Transverse colon (tissue), 3 donors: ENCODE measurements at regions not wholly inside any gene's neighbourhood (a gene's known extent, or its start where the extent isn't known, plus 50 kb on each side); places are given as distances from the start of the nearest gene placed in this dataset.

ENCODE experiments used
- EP300 ChIP-seq: sonication (generic); formaldehyde crosslinking; IDR thresholded peaks from one replicate; pipeline ENCODE4 v1.6.1; 2017; ENCODE audit warnings: antibody characterized with exemption, low read depth
- POLR2A ChIP-seq: fragments of 450-650 bp; IDR thresholded peaks from one replicate; pipeline ENCODE4 v1.6.1; 2016; ENCODE audit warnings: antibody characterized with exemption, mild to moderate bottlenecking, moderate library complexity
- TF ChIP-seq, protein P1 (sequence below), 5 experiments: fragments of 200-600 bp in 3 of 5; fragments of 450-650 bp in 2 of 5; sonication (generic) in 3 of 5; IDR thresholded peaks; 1 replicate in 2 of 5; 2 replicates in 3 of 5; pipeline ENCODE4 v1.5.1; 2016 to 2017; ENCODE audit warnings: antibody characterized with exemption in 5 of 5, inconsistent platforms in 3 of 5, mild to moderate bottlenecking in 2 of 5, moderate library complexity in 1 of 5

DNA sequence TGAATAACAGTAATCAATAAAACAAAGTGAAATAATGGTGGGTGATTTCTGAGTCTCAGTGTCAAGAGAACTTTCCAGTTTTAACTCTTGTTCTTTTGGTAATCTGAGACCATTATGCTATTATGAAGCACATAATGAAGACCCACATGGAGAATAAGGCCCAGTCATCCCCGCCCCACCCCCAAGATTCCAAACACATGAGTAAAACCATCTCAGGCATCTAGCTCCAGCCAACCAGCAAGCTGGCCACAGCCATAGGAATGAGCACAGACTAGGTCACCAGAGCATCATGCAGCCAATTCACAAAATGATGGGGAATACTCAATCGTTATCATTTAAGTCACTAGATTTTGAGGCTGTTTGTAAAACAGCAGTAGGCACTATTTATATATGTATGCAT is 1769.0 kb upstream of the PCDH20 start:
- TF ChIP-seq POLR2A: no peak
- TF ChIP-seq, protein P1, sequence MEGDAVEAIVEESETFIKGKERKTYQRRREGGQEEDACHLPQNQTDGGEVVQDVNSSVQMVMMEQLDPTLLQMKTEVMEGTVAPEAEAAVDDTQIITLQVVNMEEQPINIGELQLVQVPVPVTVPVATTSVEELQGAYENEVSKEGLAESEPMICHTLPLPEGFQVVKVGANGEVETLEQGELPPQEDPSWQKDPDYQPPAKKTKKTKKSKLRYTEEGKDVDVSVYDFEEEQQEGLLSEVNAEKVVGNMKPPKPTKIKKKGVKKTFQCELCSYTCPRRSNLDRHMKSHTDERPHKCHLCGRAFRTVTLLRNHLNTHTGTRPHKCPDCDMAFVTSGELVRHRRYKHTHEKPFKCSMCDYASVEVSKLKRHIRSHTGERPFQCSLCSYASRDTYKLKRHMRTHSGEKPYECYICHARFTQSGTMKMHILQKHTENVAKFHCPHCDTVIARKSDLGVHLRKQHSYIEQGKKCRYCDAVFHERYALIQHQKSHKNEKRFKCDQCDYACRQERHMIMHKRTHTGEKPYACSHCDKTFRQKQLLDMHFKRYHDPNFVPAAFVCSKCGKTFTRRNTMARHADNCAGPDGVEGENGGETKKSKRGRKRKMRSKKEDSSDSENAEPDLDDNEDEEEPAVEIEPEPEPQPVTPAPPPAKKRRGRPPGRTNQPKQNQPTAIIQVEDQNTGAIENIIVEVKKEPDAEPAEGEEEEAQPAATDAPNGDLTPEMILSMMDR (IDR thresholded peaks at IDR 0.05): no peak
- no peak for TF ChIP-seq EP300
